GDM1 (cell line): ENCODE measurements at regions not wholly inside any gene's neighbourhood (a gene's known extent, or its start where the extent isn't known, plus 50 kb on each side); places are given as distances from the start of the nearest gene placed in this dataset.

Source experiments
- DNase-seq: peaks from one replicate; lab custom pipeline; 2025; lab: John Stamatoyannopoulos, UW

DNA sequence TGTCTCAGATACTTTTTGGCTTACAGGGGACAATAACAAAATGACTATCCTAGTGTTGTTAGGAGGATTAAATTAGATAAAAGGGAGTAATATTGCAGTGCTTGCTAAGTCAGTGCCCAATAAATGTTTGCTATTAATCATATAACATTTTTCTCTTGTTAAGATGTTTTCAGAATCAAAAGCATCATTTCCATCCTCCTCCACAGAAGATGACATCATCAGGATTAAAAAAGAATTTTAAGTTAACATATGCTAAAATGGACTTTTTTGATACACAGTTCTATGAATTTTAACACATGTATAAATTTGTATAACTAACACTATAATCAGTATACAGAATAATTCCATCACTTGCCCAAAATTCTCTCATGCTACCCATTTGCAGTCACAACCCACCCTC is 492.6 kb downstream of the GRIN2A start:
- DNase-seq: no peak

DNA sequence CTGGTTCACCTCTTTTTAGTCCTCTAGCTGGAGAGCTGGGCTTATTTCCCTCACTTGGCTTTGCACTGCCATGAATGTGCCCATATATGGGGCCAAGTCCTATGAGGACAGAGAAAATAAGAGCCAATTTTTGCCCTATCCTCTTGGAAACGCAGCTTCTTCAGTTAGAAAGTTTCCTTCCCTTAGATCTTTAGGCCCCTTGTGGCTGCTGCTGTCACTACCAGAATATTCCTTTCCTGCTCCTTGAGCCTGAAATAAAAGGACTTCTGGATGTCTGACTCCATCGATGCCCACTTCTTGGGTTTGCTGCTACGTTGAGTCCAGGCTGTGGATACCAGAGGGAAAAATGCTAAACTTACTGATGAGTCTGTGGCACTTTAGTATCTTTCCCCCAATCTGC is 487.1 kb downstream of the GRIN2A start:
- DNase-seq: no peak
